ENCODE measurements at regions not wholly inside any gene's neighbourhood (a gene's known extent, or its start where the extent isn't known, plus 50 kb on each side); places are given as distances from the start of the nearest gene placed in this dataset.

DNA sequence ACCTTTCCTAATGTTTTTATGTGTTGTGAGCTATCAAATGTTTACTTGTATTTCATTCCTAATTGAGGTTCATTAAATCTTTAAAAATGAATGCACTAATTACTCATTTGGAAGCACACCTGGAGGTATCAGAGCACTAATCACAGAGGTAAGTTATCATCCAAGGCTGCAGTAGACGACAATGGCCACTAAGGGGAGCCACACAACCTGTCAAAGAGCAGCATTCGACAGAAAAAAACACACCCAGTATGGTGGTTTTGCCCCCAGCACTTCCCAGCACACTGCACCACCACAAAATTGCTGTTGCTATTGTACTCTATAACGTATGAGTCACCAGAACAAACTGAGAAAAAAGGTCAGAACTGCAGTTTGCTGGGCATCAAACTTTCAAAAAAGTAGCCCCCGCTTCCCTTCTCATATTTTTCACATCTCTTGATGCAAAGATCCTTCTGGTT lies 205.9 kb upstream of the IGF1R start:
- Mint-ChIP-seq H3K27ac (no peak overlapping the region), H3K4me1 (no peaks in the 10 kb centered on the region), H3K27me3 (peaks cover 0 to 2% of the 10 kb centered on the region in 2 donors), H3K4me3 (no peak overlapping the region), H3K36me3 (no peaks in the 10 kb centered on the region), H3K9me3 (peaks cover 0 to 5% (median 0%) of the 10 kb centered on the region in 5 donors)
- H3K27ac ChIP-seq (ENCODE audit: low read depth, low read length): no peak overlapping the region
- ChIA-PET CTCF (interaction anchor here (1.4 kb wide), 1 partner anchor 14 kb away, joined by 4 read pairs; no protein-coding TSS in a partner anchor), POLR2A (no interaction called here)
- H3K36me3 ChIP-seq (ENCODE audit: insufficient read depth, low read length): no peaks in the 10 kb centered on the region
- no peaks in the 10 kb centered on the region for H3K27me3 ChIP-seq (ENCODE audit: insufficient read depth, low read length, poor library complexity, severe bottlenecking)
- peak in 2 of 5 donors; percentile 14 to 38 for DNase-seq
- no peaks in the 10 kb centered on the region for H3K9me3 ChIP-seq (ENCODE audit: low read length)
- no peaks in the 10 kb centered on the region for H3K4me1 ChIP-seq (ENCODE audit: insufficient read depth, low read length)
- H3K4me3 ChIP-seq (ENCODE audit: low read length): no peak overlapping the region

DNA sequence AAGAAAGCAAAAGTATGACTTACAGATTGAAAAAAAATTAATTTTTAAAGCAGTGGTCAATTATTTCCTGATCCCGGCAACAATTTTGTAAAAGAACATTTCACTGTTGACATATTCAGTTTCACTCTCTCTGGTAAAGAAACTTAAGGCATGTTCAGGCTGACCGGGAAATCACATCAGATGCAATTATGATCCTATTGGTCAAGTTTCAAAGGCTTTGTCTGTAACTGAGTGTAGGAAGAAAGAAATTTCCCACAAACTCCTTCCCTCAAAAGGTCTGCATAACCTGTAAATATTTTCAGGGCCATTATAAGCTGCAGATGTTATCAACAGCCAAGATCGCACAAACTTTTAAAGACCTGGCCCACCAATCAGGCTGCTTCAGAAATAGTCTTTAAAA lies 205.4 kb upstream of the IGF1R start:
- ChIA-PET CTCF (interaction anchor here (1.4 kb wide), 1 partner anchor 15 kb away, joined by 4 read pairs; no protein-coding TSS in a partner anchor), POLR2A (no interaction called here)
- H3K27ac ChIP-seq (ENCODE audit: low read depth, low read length): no peak overlapping the region
- no peaks in the 10 kb centered on the region for H3K9me3 ChIP-seq (ENCODE audit: low read length)
- Mint-ChIP-seq H3K4me1 (no peaks in the 10 kb centered on the region), H3K4me3 (no peak overlapping the region), H3K36me3 (no peaks in the 10 kb centered on the region), H3K9me3 (peaks cover 0 to under 1% (median 0%) of the 10 kb centered on the region in 5 donors), H3K27ac (no peak overlapping the region), H3K27me3 (peaks cover 0 to 2% of the 10 kb centered on the region in 2 donors)
- H3K36me3 ChIP-seq (ENCODE audit: insufficient read depth, low read length): no peaks in the 10 kb centered on the region
- H3K27me3 ChIP-seq (ENCODE audit: insufficient read depth, low read length, poor library complexity, severe bottlenecking): no peaks in the 10 kb centered on the region
- H3K4me1 ChIP-seq (ENCODE audit: insufficient read depth, low read length): no peaks in the 10 kb centered on the region
- H3K4me3 ChIP-seq (ENCODE audit: low read length): no peak overlapping the region
- DNase-seq: no peak

DNA sequence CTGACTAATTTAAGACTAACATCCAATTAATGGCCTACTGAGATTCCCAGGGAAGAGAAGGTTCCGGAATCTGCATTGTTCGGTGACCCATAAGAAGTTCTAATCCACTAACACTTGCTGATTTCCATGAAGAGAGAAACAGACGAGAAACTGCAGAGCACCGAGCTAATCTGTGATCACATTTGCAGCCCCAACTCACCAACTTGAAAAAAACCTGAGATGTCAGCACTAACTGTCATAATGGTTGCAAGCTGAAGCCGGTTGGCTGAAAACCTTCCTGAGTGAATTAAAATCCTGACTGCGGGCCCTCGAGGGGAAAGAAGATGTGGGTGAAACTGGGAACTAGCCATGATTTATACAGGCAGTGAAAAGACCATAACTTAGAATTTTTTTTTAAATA lies 204.8 kb upstream of the IGF1R start:
- H3K27ac Mint-ChIP-seq: no peak overlapping the region

DNA sequence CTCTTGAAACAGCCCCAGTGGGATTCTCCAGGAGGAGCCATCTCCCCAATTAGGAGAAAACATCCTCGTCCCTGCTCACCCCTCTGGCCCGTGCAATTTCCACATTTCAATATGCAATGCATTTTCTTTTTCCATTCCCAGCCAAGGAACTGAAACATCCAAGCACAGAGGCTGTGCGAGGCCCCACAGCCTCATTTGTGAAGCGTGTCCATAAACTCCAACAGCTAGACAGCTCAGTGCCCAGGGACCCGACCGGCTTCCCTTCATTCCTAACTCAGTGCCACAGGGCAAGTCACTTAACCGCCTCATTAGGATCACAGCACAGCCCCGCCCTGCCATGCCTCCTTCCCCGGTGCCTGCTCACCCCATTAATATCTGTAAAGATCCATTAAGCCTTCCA lies 204.2 kb upstream of the IGF1R start:
- H3K4me1 ChIP-seq (ENCODE audit: insufficient read depth, low read length): no peaks in the 10 kb centered on the region
- H3K27me3 ChIP-seq (ENCODE audit: insufficient read depth, low read length, poor library complexity, severe bottlenecking): no peaks in the 10 kb centered on the region
- Mint-ChIP-seq H3K27ac (no peak overlapping the region), H3K4me1 (no peaks in the 10 kb centered on the region), H3K36me3 (no peaks in the 10 kb centered on the region), H3K4me3 (no peak overlapping the region), H3K27me3 (peaks cover 0 to 2% of the 10 kb centered on the region in 2 donors), H3K9me3 (no peaks in the 10 kb centered on the region)
- no peak for DNase-seq
- H3K4me3 ChIP-seq (ENCODE audit: low read length): no peak overlapping the region
- H3K9me3 ChIP-seq (ENCODE audit: low read length): no peaks in the 10 kb centered on the region
- H3K36me3 ChIP-seq (ENCODE audit: insufficient read depth, low read length): no peaks in the 10 kb centered on the region
- CTCF ChIA-PET: no interaction called here
- H3K27ac ChIP-seq (ENCODE audit: low read depth, low read length): no peak overlapping the region
- POLR2A ChIA-PET: no interaction called here

More for the DNA sequence above, 204.8 kb upstream of the IGF1R start:
- ChIA-PET CTCF (interaction anchor here (0.7 kb wide), 1 partner anchor 39 kb away, joined by 3 read pairs; no protein-coding TSS in a partner anchor), POLR2A (no interaction called here)
- Histone ChIP-seq H3K4me3 (ENCODE audit: low read length) (no peak overlapping the region), H3K27ac (ENCODE audit: low read depth, low read length) (no peak overlapping the region), H3K9me3 (ENCODE audit: low read length) (no peaks in the 10 kb centered on the region), H3K4me1 (ENCODE audit: insufficient read depth, low read length) (no peaks in the 10 kb centered on the region), H3K36me3 (ENCODE audit: insufficient read depth, low read length) (no peaks in the 10 kb centered on the region), H3K27me3 (ENCODE audit: insufficient read depth, low read length, poor library complexity, severe bottlenecking) (no peaks in the 10 kb centered on the region)
- Mint-ChIP-seq H3K9me3 (no peaks in the 10 kb centered on the region), H3K4me1 (no peaks in the 10 kb centered on the region), H3K27me3 (peaks cover 0 to 2% of the 10 kb centered on the region in 2 donors), H3K36me3 (no peaks in the 10 kb centered on the region), H3K4me3 (no peak overlapping the region)
- no peak for DNase-seq

DNA sequence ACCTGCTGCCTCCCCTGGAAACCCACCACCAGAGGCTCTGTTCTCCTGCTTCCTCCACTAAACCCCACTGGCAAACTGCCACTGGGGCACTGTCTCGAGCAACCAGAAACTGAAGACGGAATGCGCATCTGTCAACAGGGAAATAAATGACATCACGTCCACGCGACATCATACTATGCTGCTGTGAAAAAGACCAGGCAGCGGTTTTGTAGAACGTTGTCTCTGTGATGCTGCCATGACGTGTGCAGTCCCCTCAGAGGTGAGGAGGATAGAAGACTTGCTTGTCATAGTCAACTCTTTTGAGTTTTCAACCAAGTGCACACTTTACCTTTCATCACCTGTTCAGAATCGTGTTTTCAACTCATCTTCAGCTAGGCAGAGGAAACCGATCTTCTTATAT lies 203.0 kb upstream of the IGF1R start:
- CTCF ChIA-PET: no interaction called here

DNA sequence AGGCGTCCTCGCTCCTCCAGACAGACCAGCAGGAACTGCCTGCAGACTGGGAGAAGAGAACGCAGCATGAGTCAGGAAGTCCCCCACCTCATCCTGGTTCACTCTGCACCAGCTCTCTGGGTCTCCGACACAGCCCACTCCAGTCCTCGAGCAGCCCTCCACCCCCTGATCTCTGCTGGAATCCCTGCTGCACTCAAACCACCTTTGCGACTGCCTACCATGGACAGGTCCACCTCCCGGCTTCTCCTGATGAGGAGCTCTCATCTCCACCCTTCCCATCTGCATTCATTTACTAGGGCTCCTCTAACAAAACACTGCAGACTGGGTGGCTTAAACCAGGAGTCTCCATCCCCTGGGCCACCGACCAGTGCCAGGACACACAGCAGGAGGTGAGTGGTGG lies 202.3 kb upstream of the IGF1R start:
- Histone ChIP-seq H3K36me3 (ENCODE audit: insufficient read depth, low read length) (no peaks in the 10 kb centered on the region), H3K9me3 (ENCODE audit: low read length) (no peaks in the 10 kb centered on the region), H3K4me3 (ENCODE audit: low read length) (no peak overlapping the region), H3K27me3 (ENCODE audit: insufficient read depth, low read length, poor library complexity, severe bottlenecking) (no peaks in the 10 kb centered on the region), H3K4me1 (ENCODE audit: insufficient read depth, low read length) (no peaks in the 10 kb centered on the region), H3K27ac (ENCODE audit: low read depth, low read length) (no peak overlapping the region)
- no peaks in the 10 kb centered on the region for H3K4me1 Mint-ChIP-seq
- H3K4me3 Mint-ChIP-seq: no peak overlapping the region
- H3K9me3 Mint-ChIP-seq: no peaks in the 10 kb centered on the region
- ChIA-PET CTCF (no interaction called here), POLR2A (no interaction called here)
- DNase-seq: no peak
- no peaks in the 10 kb centered on the region for H3K36me3 Mint-ChIP-seq
- peaks cover 0 to 2% of the 10 kb centered on the region in 2 donors for H3K27me3 Mint-ChIP-seq
- no peak overlapping the region for H3K27ac Mint-ChIP-seq

More for the DNA sequence above, 203.0 kb upstream of the IGF1R start:
- Histone ChIP-seq H3K27me3 (ENCODE audit: insufficient read depth, low read length, poor library complexity, severe bottlenecking) (no peaks in the 10 kb centered on the region), H3K36me3 (ENCODE audit: insufficient read depth, low read length) (no peaks in the 10 kb centered on the region), H3K27ac (ENCODE audit: low read depth, low read length) (no peak overlapping the region), H3K4me3 (ENCODE audit: low read length) (no peak overlapping the region), H3K4me1 (ENCODE audit: insufficient read depth, low read length) (no peaks in the 10 kb centered on the region), H3K9me3 (ENCODE audit: low read length) (no peaks in the 10 kb centered on the region)
- Mint-ChIP-seq H3K4me3 (no peak overlapping the region), H3K4me1 (no peaks in the 10 kb centered on the region), H3K27me3 (peaks cover 0 to 2% of the 10 kb centered on the region in 2 donors), H3K27ac (no peak overlapping the region), H3K36me3 (no peaks in the 10 kb centered on the region), H3K9me3 (no peaks in the 10 kb centered on the region)
- POLR2A ChIA-PET: no interaction called here
- DNase-seq: no peak

DNA sequence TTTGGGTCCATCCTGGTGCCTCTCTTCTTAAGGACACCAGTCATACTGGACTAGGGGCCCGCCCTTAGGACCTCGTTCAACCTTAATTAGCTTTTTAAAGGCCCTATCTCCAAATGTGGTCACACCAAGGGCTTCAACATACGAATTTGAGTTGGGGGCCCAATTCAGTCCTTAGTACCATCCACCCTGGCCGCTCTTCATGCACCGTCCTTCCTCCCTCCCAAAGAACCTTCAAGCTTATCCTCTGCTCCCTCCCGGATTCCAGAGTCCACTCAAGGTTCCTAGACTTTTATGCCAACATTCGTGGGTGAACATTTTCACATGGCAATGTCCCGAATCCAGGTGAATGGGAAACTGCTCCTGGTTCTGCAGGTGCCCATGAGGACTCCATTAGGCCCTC lies 201.3 kb upstream of the IGF1R start:
- Mint-ChIP-seq H3K9me3 (no peaks in the 10 kb centered on the region), H3K4me3 (no peak overlapping the region), H3K4me1 (no peaks in the 10 kb centered on the region), H3K36me3 (no peaks in the 10 kb centered on the region), H3K27ac (no peak overlapping the region), H3K27me3 (peaks cover 0 to 2% of the 10 kb centered on the region in 2 donors)
- Histone ChIP-seq H3K27me3 (ENCODE audit: insufficient read depth, low read length, poor library complexity, severe bottlenecking) (no peaks in the 10 kb centered on the region), H3K36me3 (ENCODE audit: insufficient read depth, low read length) (no peaks in the 10 kb centered on the region), H3K4me3 (ENCODE audit: low read length) (no peak overlapping the region), H3K27ac (ENCODE audit: low read depth, low read length) (no peak overlapping the region), H3K9me3 (ENCODE audit: low read length) (no peaks in the 10 kb centered on the region), H3K4me1 (ENCODE audit: insufficient read depth, low read length) (no peaks in the 10 kb centered on the region)
- ChIA-PET CTCF (no interaction called here), POLR2A (no interaction called here)
- DNase-seq: no peak

DNA sequence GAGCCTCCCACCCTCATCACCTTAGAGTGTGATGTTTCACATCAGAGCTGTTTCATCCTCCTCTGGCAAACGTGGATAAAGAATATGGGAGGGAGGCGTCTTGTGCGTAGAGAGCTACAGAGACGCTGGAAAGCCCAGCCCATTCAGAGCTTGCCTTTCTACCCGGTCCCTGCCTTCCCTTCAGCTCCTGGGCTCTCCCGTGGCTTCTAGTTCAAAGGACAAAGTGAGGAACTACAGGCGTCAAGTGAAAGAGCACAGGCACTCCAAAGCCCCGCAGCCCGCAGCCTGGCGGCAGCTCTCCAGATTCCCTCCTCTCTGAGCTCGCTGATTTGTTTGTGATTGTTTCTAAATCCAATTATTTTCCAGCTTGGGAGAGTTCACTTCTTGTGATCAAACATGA lies 197.1 kb upstream of the IGF1R start:
- DNase-seq: no peak
- no peaks in the 10 kb centered on the region for H3K9me3 ChIP-seq (ENCODE audit: low read length)
- H3K9me3 Mint-ChIP-seq: no peaks in the 10 kb centered on the region
- H3K4me3 ChIP-seq (ENCODE audit: low read length): no peak overlapping the region
- no peaks in the 10 kb centered on the region for H3K27me3 ChIP-seq (ENCODE audit: insufficient read depth, low read length, poor library complexity, severe bottlenecking)
- H3K27me3 Mint-ChIP-seq: no peaks in the 10 kb centered on the region
- H3K27ac Mint-ChIP-seq: no peak overlapping the region
- POLR2A ChIA-PET: no interaction called here
- no peak overlapping the region for H3K27ac ChIP-seq (ENCODE audit: low read depth, low read length)
- H3K4me3 Mint-ChIP-seq: no peak overlapping the region
- H3K36me3 Mint-ChIP-seq: no peaks in the 10 kb centered on the region
- CTCF ChIA-PET: no interaction called here
- H3K4me1 Mint-ChIP-seq: no peaks in the 10 kb centered on the region
- H3K4me1 ChIP-seq (ENCODE audit: insufficient read depth, low read length): no peaks in the 10 kb centered on the region
- H3K36me3 ChIP-seq (ENCODE audit: insufficient read depth, low read length): no peaks in the 10 kb centered on the region

DNA sequence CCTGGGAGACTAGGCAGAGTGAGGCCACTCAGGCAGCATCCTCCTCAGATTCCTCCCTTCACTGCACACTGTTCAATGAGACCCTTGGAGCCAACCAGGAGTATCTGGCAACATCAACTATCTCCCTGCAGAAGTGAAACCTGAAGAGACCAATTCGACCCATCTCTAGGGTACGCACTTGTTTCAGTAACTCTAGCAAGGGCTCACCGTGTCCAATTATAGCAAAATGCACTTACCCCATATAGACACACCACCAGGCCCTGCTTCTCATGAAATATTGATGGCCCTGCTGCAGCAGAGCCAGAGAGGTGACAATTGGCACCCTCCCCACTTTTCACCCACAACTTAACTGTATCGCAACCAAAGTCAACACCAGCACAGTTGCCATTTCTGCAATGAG lies 196.1 kb upstream of the IGF1R start:
- no peak for DNase-seq
- Histone ChIP-seq H3K27ac (ENCODE audit: low read depth, low read length) (no peak overlapping the region), H3K36me3 (ENCODE audit: insufficient read depth, low read length) (no peaks in the 10 kb centered on the region), H3K4me1 (ENCODE audit: insufficient read depth, low read length) (no peaks in the 10 kb centered on the region), H3K27me3 (ENCODE audit: insufficient read depth, low read length, poor library complexity, severe bottlenecking) (no peaks in the 10 kb centered on the region), H3K4me3 (ENCODE audit: low read length) (no peak overlapping the region), H3K9me3 (ENCODE audit: low read length) (no peaks in the 10 kb centered on the region)
- POLR2A ChIA-PET: no interaction called here
- Mint-ChIP-seq H3K36me3 (no peaks in the 10 kb centered on the region), H3K27me3 (peaks cover 0 to 6% of the 10 kb centered on the region in 2 donors), H3K4me3 (no peak overlapping the region), H3K9me3 (no peaks in the 10 kb centered on the region), H3K4me1 (no peaks in the 10 kb centered on the region), H3K27ac (no peak overlapping the region)
- CTCF ChIA-PET: no interaction called here

Data from CD8-positive, alpha-beta memory T cell (primary cell).